K562 (cell line): ENCODE measurements at regions not wholly inside any gene's neighbourhood (a gene's known extent, or its start where the extent isn't known, plus 50 kb on each side); places are given as distances from the start of the nearest gene placed in this dataset.

Experiments used
- BRD4 ChIP-seq: fragments of 200-600 bp; sonication (generic); IDR thresholded peaks from 2 replicates; pipeline ENCODE4 v1.6.1; 2017; ENCODE audit warnings: inconsistent platforms
- CAMTA2 ChIP-seq: fragments of 250-450 bp; sonication (Bioruptor Pico); conservative IDR thresholded peaks from 2 replicates; pipeline ENCODE4 v1.5.1; 2022
- CHD2 ChIP-seq: IDR thresholded peaks from 2 replicates; pipeline ENCODE4 v1.6.1; 2011; ENCODE audit warnings: low read depth, low read length
- CTBP1 ChIP-seq: fragments of 450-650 bp; IDR thresholded peaks from 2 replicates; pipeline ENCODE4 v1.6.1; 2016; ENCODE audit warnings: borderline replicate concordance
- POLR2A ChIP-seq: fragments of 450-650 bp; conservative IDR thresholded peaks from 2 replicates; pipeline ENCODE4 v1.6.1; 2016
- POLR2AphosphoS5 ChIP-seq: IDR thresholded peaks from 2 replicates; pipeline ENCODE4 v1.6.1; 2011; ENCODE audit warnings: mild to moderate bottlenecking, low read depth, low read length, moderate library complexity; ENCODE audit not compliant: control insufficient read depth, insufficient read depth
- RBM14 ChIP-seq: fragments of 200-400 bp; formaldehyde crosslinking; IDR thresholded peaks from 2 replicates; pipeline ENCODE4 v1.6.1; 2018; ENCODE audit warnings: low read depth, mild to moderate bottlenecking, low read length, moderate library complexity, borderline replicate concordance; ENCODE audit not compliant: insufficient read depth
- TAF1 ChIP-seq: IDR thresholded peaks from 2 replicates; pipeline ENCODE4 v1.6.1; 2011; ENCODE audit warnings: mild to moderate bottlenecking, low read length, moderate library complexity; ENCODE audit not compliant: insufficient read depth, control insufficient read depth, severe bottlenecking; ENCODE audit errors: extremely low read depth
- TEAD1 ChIP-seq, 2 experiments: fragments of 450-650 bp in 1 of 2; sonication (generic) in 1 of 2; formaldehyde crosslinking; IDR thresholded peaks; 2 replicates each; pipeline versions ENCODE4 v1.4.0 to v1.8.0; 2020 to 2022; ENCODE audit warnings: mild to moderate bottlenecking in 2 of 2, missing genetic modification reagents in 1 of 2
- ZNF143 ChIP-seq: sonication (generic); formaldehyde crosslinking; IDR thresholded peaks from 2 replicates; pipeline ENCODE4 v1.9.0; 2022; ENCODE audit warnings: mild to moderate bottlenecking, missing genetic modification reagents
- ZNF586 ChIP-seq: fragments of 450-650 bp; formaldehyde crosslinking; conservative IDR thresholded peaks from 2 replicates; pipeline ENCODE4 v1.4.0; 2020; ENCODE audit warnings: mild to moderate bottlenecking, moderate library complexity
- TF ChIP-seq, protein P1 (sequence below): fragments of 450-650 bp; formaldehyde crosslinking; IDR thresholded peaks from 2 replicates; pipeline ENCODE4 v1.4.0; 2020; ENCODE audit warnings: mild to moderate bottlenecking, moderate library complexity
- TF ChIP-seq, protein P2 (sequence below), 2 experiments: fragments of 450-650 bp in 1 of 2; sonication (generic) in 1 of 2; formaldehyde crosslinking in 1 of 2; IDR thresholded peaks; 2 replicates each; pipeline versions ENCODE4 v1.7.1 to v1.9.0; 2016 to 2022; ENCODE audit warnings: inconsistent platforms in 1 of 2, mild to moderate bottlenecking in 1 of 2, missing genetic modification reagents in 1 of 2

GRCh38 chr11:116145187-116145865 lies 627.5 kb downstream of the BUD13 start:
- TF ChIP-seq POLR2AphosphoS5: no peak
- TF ChIP-seq CHD2: no peak
- TF ChIP-seq, protein P1, sequence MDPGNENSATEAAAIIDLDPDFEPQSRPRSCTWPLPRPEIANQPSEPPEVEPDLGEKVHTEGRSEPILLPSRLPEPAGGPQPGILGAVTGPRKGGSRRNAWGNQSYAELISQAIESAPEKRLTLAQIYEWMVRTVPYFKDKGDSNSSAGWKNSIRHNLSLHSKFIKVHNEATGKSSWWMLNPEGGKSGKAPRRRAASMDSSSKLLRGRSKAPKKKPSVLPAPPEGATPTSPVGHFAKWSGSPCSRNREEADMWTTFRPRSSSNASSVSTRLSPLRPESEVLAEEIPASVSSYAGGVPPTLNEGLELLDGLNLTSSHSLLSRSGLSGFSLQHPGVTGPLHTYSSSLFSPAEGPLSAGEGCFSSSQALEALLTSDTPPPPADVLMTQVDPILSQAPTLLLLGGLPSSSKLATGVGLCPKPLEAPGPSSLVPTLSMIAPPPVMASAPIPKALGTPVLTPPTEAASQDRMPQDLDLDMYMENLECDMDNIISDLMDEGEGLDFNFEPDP (CRISPR knock-in tag): no peak
- no peak for TF ChIP-seq ZNF586 (CRISPR knock-in tag)
- TF ChIP-seq CTBP1: no peak
- no peak for TF ChIP-seq BRD4
- TF ChIP-seq CAMTA2 (CRISPR knock-in tag): no peak
- no peak for TF ChIP-seq ZNF143 (CRISPR knock-in tag)
- no peak for TF ChIP-seq TEAD1 (CRISPR knock-in tag; IDR thresholded peaks at IDR 0.05)
- no peak for TF ChIP-seq POLR2A
- no peak for TF ChIP-seq RBM14
- TF ChIP-seq TAF1: no peak
- TF ChIP-seq, protein P2, sequence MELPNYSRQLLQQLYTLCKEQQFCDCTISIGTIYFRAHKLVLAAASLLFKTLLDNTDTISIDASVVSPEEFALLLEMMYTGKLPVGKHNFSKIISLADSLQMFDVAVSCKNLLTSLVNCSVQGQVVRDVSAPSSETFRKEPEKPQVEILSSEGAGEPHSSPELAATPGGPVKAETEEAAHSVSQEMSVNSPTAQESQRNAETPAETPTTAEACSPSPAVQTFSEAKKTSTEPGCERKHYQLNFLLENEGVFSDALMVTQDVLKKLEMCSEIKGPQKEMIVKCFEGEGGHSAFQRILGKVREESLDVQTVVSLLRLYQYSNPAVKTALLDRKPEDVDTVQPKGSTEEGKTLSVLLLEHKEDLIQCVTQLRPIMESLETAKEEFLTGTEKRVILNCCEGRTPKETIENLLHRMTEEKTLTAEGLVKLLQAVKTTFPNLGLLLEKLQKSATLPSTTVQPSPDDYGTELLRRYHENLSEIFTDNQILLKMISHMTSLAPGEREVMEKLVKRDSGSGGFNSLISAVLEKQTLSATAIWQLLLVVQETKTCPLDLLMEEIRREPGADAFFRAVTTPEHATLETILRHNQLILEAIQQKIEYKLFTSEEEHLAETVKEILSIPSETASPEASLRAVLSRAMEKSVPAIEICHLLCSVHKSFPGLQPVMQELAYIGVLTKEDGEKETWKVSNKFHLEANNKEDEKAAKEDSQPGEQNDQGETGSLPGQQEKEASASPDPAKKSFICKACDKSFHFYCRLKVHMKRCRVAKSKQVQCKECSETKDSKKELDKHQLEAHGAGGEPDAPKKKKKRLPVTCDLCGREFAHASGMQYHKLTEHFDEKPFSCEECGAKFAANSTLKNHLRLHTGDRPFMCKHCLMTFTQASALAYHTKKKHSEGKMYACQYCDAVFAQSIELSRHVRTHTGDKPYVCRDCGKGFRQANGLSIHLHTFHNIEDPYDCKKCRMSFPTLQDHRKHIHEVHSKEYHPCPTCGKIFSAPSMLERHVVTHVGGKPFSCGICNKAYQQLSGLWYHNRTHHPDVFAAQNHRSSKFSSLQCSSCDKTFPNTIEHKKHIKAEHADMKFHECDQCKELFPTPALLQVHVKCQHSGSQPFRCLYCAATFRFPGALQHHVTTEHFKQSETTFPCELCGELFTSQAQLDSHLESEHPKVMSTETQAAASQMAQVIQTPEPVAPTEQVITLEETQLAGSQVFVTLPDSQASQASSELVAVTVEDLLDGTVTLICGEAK (IDR thresholded peaks at IDR 0.05): no peak
- TF ChIP-seq, protein P2 (CRISPR knock-in tag; IDR thresholded peaks at IDR 0.05): no peak
